IgD-negative memory B cell (primary cell): ENCODE measurements at regions not wholly inside any gene's neighbourhood (a gene's known extent, or its start where the extent isn't known, plus 50 kb on each side); places are given as distances from the start of the nearest gene placed in this dataset.
A peak's percentile ranks its signal among the peaks of the same experiment; 100 is the strongest.
"Not testable (repeated sequence)": the region's sequence is repeated elsewhere in the genome, so short reads cannot be mapped to it uniquely, and the experiment has no call there.

Source experiments
- H3K27ac Mint-ChIP-seq, 3 donors: one replicate each; pipeline ENCODE4 v1.8.0; 2020 to 2022; ENCODE audit warnings: mild to moderate bottlenecking in 3 of 3, mixed read lengths in 3 of 3, moderate library complexity in 1 of 3
- H3K27me3 Mint-ChIP-seq: one replicate; pipeline ENCODE4 v1.8.0; 2021; ENCODE audit warnings: mixed read lengths
- H3K36me3 Mint-ChIP-seq: one replicate; pipeline ENCODE4 v1.8.0; 2020; ENCODE audit warnings: mild to moderate bottlenecking, mixed read lengths
- H3K4me1 Mint-ChIP-seq, 3 donors: one replicate each; pipeline ENCODE4 v1.8.0; 2020 to 2022; ENCODE audit warnings: mixed read lengths in 3 of 3, mild to moderate bottlenecking in 1 of 3
- H3K4me3 Mint-ChIP-seq, 4 donors: one replicate each; pipeline ENCODE4 v1.8.0; 2020 to 2022; ENCODE audit warnings: mild to moderate bottlenecking in 4 of 4, mixed read lengths in 4 of 4, moderate library complexity in 3 of 4
- H3K9me3 Mint-ChIP-seq, 3 donors: one replicate each; pipeline ENCODE4 v1.8.0; 2020 to 2021; ENCODE audit warnings: mixed read lengths in 3 of 3, mild to moderate bottlenecking in 1 of 3

DNA sequence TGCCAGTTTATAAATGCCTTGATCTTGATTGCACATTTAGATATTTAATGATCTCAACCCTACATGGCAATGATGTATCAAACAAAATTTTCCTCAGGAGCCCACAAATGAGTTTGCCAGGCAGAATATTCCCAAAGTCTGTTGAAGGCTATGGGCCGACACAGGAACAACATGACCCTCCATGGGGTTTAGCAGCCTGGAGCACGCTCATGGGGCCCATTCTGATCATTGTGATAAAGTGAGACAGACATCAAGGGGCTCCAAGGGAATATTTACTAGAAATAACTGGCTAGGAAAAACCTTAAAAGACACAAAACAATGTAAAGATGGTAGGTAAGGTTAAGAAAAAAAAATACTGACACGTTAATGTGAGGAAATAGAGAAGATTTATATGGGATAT, 485.4 kb downstream of the PLCL1 start:
- Mint-ChIP-seq H3K4me3 (no peak overlapping the region), H3K27ac (no peak overlapping the region), H3K4me1 (no peaks in the 10 kb centered on the region), H3K27me3 (peaks cover 8% of the 10 kb centered on the region), H3K36me3 (no peaks in the 10 kb centered on the region), H3K9me3 (no peaks in the 10 kb centered on the region)

DNA sequence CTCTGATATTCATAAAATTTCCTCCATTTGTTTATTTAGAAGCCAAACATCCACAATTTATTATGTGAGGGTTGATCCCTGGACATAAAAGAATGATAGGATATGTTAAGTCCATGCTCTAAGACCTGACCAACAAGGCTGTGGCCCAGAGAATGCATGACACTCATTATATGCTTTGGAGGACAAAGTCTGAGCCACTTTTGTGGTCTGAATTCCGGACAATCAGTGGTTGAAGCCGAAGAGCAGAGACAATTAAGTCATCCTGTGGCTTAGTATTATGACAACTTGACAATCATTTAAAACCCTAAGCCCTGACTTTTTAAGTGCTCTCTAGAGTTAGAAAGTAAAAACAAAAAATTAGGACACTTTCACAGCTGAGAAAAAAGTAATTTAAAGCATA, 483.3 kb downstream of the PLCL1 start:
- no peak overlapping the region for H3K27ac Mint-ChIP-seq
- H3K4me1 Mint-ChIP-seq: no peaks in the 10 kb centered on the region
- peaks cover 8% of the 10 kb centered on the region for H3K27me3 Mint-ChIP-seq
- H3K9me3 Mint-ChIP-seq: no peaks in the 10 kb centered on the region
- H3K4me3 Mint-ChIP-seq: no peak overlapping the region
- no peaks in the 10 kb centered on the region for H3K36me3 Mint-ChIP-seq

DNA sequence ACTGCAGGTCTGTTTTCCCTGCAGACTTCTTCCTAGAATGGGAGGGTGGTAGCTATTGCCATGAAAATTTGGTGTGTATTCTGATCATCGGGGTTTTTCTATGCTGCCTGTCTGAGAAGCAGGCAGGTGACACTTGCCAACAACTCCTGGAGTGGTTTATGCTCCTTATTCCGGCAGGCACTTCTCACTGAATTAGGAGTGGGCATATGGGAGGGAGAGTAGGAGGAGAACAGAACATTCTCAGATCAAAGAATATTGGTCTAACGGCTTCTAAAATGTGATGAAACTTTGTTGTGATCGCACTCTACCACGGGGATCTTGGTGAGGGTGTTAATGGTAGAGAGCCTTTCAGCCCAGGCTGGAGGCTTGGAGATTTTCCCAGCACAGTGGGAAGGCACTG, 480.8 kb downstream of the PLCL1 start:
- H3K9me3 Mint-ChIP-seq: no peaks in the 10 kb centered on the region
- H3K27ac Mint-ChIP-seq: peak overlapping the region in 1 of 3 donors; percentile 64
- H3K27me3 Mint-ChIP-seq: peaks cover 9% of the 10 kb centered on the region
- no peaks in the 10 kb centered on the region for H3K36me3 Mint-ChIP-seq
- H3K4me1 Mint-ChIP-seq: no peaks in the 10 kb centered on the region
- H3K4me3 Mint-ChIP-seq: no peak overlapping the region

DNA sequence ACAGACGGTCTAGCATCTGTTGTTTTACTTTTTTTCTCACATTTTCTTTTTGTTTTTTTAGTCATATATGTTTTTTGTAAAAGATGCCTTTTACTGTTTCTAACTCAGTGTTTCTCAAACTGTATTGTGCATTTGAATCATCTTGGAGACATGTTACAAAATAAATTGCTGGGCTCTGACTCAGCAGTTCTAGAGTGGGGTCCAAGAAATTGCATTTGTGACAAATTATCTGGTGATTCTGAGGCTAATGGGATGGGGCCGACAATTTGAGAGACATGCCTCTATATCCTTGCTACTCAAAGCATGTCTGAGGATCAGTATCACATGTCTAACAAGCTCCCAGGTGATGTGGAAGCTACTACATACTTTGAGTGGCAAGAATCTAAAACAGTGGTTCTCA, 478.8 kb downstream of the PLCL1 start:
- H3K27ac Mint-ChIP-seq: no peak overlapping the region
- no peaks in the 10 kb centered on the region for H3K4me1 Mint-ChIP-seq
- H3K27me3 Mint-ChIP-seq: peaks cover 9% of the 10 kb centered on the region
- no peak overlapping the region for H3K4me3 Mint-ChIP-seq
- no peaks in the 10 kb centered on the region for H3K36me3 Mint-ChIP-seq
- no peaks in the 10 kb centered on the region for H3K9me3 Mint-ChIP-seq

DNA sequence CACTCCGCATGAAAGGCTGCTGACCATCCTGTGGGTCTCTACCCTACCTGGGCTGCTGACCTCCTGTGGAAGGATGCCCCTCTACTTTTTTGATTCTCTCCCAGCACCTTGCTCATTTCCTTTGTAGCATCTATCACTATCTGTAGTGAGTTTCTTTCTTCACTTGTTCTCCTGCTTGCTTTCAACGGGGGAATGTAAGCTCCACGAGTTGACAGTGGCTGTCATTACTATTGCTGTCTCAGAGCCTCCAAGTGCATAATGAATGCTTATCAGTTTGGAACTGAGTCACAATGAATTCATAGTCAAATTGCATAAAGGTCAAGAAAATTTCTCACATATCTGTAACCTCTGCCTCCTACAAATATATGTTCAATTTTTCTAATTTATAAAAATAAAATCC, 477.7 kb downstream of the PLCL1 start:
- H3K4me3 Mint-ChIP-seq: no peak overlapping the region
- H3K36me3 Mint-ChIP-seq: no peaks in the 10 kb centered on the region
- H3K9me3 Mint-ChIP-seq: no peaks in the 10 kb centered on the region
- H3K27ac Mint-ChIP-seq: no peak overlapping the region
- no peaks in the 10 kb centered on the region for H3K4me1 Mint-ChIP-seq
- H3K27me3 Mint-ChIP-seq: peaks cover 9% of the 10 kb centered on the region

DNA sequence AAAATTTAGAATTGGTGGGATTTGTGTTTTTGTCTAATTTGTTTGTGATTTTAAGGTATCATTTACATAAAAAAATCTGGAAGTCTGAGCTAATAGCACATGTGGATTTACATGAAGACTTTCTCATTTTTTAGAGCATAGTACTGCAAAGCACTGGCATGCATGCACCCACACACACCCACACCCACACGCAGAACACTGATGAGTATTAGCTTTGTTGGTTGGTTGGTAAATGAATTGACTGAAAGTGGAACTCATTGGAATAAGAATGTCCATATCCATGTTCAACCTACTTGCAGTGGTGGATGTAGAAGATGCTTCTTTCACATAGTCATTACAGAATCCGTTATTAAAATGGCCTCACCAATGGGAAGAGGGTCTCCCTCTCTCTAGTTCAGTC, 475.8 kb downstream of the PLCL1 start:
- Mint-ChIP-seq H3K9me3 (no peaks in the 10 kb centered on the region), H3K36me3 (no peaks in the 10 kb centered on the region), H3K4me3 (no peak overlapping the region), H3K27me3 (peaks cover 9% of the 10 kb centered on the region), H3K27ac (no peak overlapping the region), H3K4me1 (no peaks in the 10 kb centered on the region)

DNA sequence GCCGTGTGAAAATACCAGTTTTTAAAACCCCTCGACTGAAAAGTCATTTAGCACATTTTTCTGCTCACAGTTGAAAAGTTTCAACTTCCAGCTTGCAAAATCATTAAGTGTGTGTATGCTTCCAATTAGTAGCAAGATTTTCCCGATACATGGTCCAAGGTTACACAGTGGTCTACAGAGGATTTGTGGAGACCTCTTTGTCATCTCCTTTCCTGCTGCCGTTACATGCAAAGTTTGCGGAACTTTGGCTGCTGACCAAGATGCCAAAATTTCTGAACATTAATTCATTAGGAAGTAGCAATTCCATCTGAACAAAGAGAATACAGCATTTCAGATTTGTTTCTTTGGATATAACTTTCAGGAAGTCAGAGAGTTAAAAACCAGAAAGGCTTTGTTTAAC, 474.6 kb downstream of the PLCL1 start:
- no peaks in the 10 kb centered on the region for H3K9me3 Mint-ChIP-seq

DNA sequence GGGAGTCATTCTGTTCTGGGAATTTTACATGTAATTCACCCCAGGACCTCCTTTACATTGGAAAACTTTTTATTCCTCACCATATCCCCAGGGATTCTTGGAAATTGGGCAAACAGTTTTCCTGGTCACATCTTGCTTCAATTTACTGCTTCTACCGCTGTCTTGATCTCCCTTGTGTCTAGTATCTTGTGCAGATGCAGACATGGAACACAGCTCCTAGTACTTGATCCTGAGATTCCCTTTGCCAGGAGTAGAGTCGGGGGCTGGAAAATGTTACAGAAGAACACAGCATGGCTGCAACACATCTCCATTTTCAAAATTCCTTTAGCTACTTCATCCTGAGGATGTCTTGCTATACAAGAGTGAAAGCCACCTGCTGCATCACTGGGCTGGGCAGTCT, 472.8 kb downstream of the PLCL1 start:
- no peak overlapping the region for H3K27ac Mint-ChIP-seq
- peaks cover 4% of the 10 kb centered on the region for H3K27me3 Mint-ChIP-seq
- H3K9me3 Mint-ChIP-seq: no peaks in the 10 kb centered on the region
- H3K36me3 Mint-ChIP-seq: no peaks in the 10 kb centered on the region
- no peaks in the 10 kb centered on the region for H3K4me1 Mint-ChIP-seq
- H3K4me3 Mint-ChIP-seq: no peak overlapping the region

More for the DNA sequence above, 474.6 kb downstream of the PLCL1 start:
- H3K4me3 Mint-ChIP-seq: no peak overlapping the region
- no peaks in the 10 kb centered on the region for H3K36me3 Mint-ChIP-seq
- H3K27ac Mint-ChIP-seq: no peak overlapping the region
- no peaks in the 10 kb centered on the region for H3K4me1 Mint-ChIP-seq
- H3K27me3 Mint-ChIP-seq: peaks cover 9% of the 10 kb centered on the region

DNA sequence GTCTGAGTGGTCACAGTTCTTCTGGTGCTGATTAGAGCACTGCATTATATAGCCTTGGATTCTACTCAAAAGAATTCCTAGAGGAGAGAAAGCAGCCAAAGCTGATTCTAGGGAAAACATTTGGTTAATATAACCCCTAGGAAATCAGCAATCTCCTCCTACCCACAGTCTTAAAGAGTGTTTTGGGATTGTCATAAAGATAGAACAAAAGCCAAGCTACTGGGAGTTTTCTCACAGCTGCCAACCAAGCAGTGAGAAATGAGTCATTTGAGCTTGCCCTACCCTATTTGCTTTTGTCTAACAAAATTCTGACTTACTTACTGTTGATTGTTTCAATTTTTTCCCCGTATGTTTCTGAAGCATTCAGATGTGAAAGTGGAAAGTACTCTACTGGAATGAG, 469.3 kb downstream of the PLCL1 start:
- no peak overlapping the region for H3K4me3 Mint-ChIP-seq
- peaks cover 4% of the 10 kb centered on the region for H3K27me3 Mint-ChIP-seq
- H3K9me3 Mint-ChIP-seq: peaks cover 0 to 2% (median 1%) of the 10 kb centered on the region in 3 donors
- no peaks in the 10 kb centered on the region for H3K4me1 Mint-ChIP-seq
- H3K36me3 Mint-ChIP-seq: peaks cover 2% of the 10 kb centered on the region
- no peak overlapping the region for H3K27ac Mint-ChIP-seq

DNA sequence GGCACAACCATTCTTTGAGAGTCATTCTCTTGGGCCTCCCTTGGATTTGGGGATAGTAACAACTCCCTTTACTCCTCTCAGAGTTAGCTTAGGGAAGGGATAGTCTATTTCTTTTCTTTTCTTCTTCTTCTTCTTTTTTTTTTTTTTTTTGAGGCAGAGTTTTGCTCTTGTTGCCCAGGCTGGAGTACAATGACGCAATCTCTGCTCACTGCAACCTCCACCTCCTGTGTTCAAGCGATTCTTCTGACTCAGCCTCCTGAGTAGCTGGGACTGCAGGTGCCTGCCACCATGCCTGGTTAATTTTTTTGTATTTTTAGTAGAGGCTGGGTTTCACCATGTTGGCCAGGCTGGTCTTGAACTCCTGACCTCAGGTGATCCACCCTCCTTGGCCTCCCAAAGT, 465.8 kb downstream of the PLCL1 start:
- not testable (repeated sequence) for H3K36me3 Mint-ChIP-seq, H3K27ac Mint-ChIP-seq, H3K9me3 Mint-ChIP-seq, H3K4me1 Mint-ChIP-seq, H3K4me3 Mint-ChIP-seq, H3K27me3 Mint-ChIP-seq

DNA sequence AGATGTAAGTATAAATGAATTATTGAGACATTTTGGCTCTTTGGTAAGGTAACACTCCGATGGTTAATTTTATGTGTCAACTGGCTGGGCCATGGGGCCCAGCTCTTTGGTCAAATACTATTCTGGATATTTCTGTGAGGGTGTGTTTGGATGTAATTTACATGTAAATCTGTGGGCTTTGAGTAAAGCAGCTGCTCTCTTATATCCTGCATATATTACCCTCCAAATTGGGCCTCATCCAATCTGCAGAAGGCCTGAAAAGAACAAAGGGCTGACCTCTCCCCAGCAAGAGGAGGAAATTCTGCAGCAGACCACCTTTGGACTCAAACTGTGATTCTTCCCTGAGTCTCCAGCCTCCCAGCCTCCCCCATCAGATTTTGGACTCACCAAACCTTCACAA, 464.1 kb downstream of the PLCL1 start:
- Mint-ChIP-seq H3K27me3 (peaks cover 4% of the 10 kb centered on the region), H3K36me3 (peaks cover 2% of the 10 kb centered on the region), H3K27ac (no peak overlapping the region), H3K4me3 (no peak overlapping the region), H3K4me1 (no peaks in the 10 kb centered on the region), H3K9me3 (peaks cover 0 to 2% (median 1%) of the 10 kb centered on the region in 3 donors)

DNA sequence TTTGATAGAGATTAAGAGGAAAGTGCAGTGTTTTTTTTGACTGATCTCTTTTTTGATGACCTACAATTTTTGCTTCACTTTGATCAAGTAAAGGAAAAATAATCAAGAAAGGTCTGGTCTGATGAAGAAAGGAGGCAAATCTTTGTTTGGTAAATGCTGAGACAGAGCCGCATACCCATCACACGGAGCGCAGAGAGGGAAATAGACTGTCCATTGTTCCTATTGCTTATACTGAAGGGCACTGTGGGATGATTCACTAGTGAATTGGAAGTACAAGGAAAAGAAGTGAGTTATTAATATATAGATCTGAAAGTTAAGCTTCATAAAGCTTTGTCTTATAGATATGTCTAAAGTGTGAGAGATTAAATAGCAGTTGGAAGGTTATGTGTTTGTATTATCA, 455.1 kb downstream of the PLCL1 start:
- H3K36me3 Mint-ChIP-seq: no peaks in the 10 kb centered on the region
- H3K27me3 Mint-ChIP-seq: peaks cover 3% of the 10 kb centered on the region
- H3K4me3 Mint-ChIP-seq: no peak overlapping the region
- H3K9me3 Mint-ChIP-seq: no peaks in the 10 kb centered on the region
- no peaks in the 10 kb centered on the region for H3K4me1 Mint-ChIP-seq
- H3K27ac Mint-ChIP-seq: no peak overlapping the region

DNA sequence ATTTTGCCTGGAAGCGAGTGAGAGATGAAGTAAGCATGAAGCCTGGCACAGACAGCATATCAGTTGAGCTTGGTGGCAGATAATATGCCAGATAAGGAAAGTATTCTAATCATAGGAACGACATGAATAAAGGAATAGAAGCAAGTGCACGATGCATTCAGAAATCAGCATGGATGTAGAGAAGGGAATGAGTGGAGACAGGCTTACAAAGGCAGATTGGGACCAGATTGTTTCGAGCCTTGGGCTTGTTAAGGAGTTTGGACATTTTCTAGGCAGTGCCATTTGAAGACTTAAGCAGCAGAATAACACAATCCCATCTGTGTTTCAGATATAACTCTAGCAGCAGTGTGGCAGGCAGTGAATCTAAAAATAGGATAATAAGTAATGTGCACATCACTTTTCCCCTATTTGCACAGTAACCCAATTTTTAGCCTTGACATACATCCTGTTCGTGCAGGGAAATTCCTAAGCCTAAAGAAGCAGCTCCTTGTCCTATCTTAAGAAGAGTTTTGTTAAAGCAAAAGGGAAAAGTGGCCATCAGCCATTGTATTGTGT, 450.2 kb downstream of the PLCL1 start:
- H3K9me3 Mint-ChIP-seq: no peaks in the 10 kb centered on the region
- no peak overlapping the region for H3K4me3 Mint-ChIP-seq
- H3K4me1 Mint-ChIP-seq: no peaks in the 10 kb centered on the region
- H3K36me3 Mint-ChIP-seq: no peaks in the 10 kb centered on the region
- H3K27me3 Mint-ChIP-seq: peaks cover 3% of the 10 kb centered on the region
- H3K27ac Mint-ChIP-seq: no peak overlapping the region

DNA sequence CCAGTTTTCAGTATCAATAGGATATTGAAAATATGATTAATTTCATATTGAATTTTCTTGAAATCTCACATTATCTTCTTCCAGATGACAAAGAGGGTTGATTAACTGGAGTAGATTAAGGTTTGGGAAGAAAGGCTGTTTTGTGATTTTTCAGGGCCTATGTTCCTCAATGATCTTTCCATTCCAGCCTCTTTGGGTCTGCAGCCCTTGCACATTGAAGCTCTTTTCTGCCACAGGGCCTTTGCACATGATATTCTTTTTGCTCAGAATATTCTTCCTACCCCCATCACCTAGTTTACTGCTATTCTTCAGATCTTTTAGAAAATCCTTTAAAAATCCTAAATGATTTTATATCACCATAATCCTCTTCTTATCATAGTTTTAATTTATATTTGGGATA, 449.6 kb downstream of the PLCL1 start:
- Mint-ChIP-seq H3K36me3 (no peaks in the 10 kb centered on the region), H3K27me3 (no peaks in the 10 kb centered on the region), H3K4me3 (no peak overlapping the region), H3K4me1 (no peaks in the 10 kb centered on the region), H3K27ac (no peak overlapping the region), H3K9me3 (peaks cover 0 to under 1% (median 0%) of the 10 kb centered on the region in 3 donors)

DNA sequence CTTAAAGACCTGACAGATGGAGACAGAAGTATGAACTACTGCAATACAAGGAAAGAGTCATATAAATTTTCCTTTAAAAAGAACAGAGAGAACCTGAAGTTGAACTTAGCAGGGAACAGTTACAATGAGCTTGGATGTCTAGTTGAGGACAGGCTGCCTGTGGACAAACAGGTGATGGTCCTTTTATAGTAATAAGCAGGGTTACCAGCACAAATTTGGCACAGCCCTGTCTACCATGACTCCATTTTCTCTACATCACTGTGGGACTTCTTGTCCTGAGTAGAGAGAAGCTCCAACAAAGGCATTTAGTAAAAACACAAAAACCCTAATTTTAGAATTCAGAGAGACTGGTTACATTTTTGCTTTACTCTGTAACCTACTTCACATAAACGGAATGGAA, 448.1 kb downstream of the PLCL1 start:
- H3K27me3 Mint-ChIP-seq: no peaks in the 10 kb centered on the region
- no peaks in the 10 kb centered on the region for H3K4me1 Mint-ChIP-seq
- H3K9me3 Mint-ChIP-seq: peaks cover 0 to 2% (median 0%) of the 10 kb centered on the region in 3 donors
- H3K36me3 Mint-ChIP-seq: no peaks in the 10 kb centered on the region
- H3K27ac Mint-ChIP-seq: no peak overlapping the region
- no peak overlapping the region for H3K4me3 Mint-ChIP-seq

DNA sequence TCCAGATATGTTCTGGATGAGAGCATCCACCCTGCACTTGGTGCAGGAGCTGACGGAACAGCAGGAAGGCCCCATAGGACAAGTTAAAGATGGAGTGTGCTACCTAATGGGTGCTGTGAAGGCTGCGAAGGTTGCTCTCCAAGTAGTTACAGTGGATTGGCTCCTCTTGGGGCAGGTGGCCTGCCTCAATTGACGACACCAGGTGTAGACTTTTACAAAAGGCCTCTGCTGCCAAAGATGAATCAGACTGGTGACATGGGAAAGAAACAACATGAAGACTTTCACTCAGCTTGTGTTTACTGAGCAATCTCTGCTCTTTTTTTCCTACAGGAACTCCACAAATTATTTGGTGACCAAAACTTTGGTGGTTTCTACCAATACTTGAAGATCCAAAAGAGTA, 437.7 kb downstream of the PLCL1 start:
- no peaks in the 10 kb centered on the region for H3K4me1 Mint-ChIP-seq
- no peaks in the 10 kb centered on the region for H3K9me3 Mint-ChIP-seq
- no peak overlapping the region for H3K27ac Mint-ChIP-seq
- no peaks in the 10 kb centered on the region for H3K36me3 Mint-ChIP-seq
- H3K4me3 Mint-ChIP-seq: no peak overlapping the region
- peaks cover 2% of the 10 kb centered on the region for H3K27me3 Mint-ChIP-seq

DNA sequence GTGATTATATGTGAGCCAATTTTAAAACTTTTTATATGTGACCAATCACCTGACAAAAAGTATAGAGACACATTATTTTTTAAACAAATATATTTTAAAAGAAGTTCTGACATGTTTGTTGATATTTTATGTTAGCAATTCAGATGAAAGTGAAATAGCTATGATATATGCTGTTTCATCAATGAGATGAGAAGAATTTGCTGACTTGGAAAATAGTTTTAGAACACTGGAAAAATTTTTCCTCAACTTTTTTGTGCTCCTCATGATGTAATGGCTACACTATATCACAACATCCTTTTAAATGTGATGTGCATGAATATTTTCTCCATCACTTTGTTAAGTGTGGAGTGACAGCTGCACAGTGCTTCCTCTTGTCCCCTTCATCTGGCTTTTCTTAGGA, 434.0 kb downstream of the PLCL1 start:
- Mint-ChIP-seq H3K4me3 (no peak overlapping the region), H3K27ac (no peak overlapping the region), H3K4me1 (no peaks in the 10 kb centered on the region), H3K9me3 (no peaks in the 10 kb centered on the region), H3K27me3 (peaks cover 3% of the 10 kb centered on the region), H3K36me3 (no peaks in the 10 kb centered on the region)
